ENCODE measurements at regions not wholly inside any gene's neighbourhood (a gene's known extent, or its start where the extent isn't known, plus 50 kb on each side); places are given as distances from the start of the nearest gene placed in this dataset.

GRCh38 chr5:12277504-12278192, 373.4 kb upstream of the CTNND2 start:
- TF ChIP-seq CTCF (IDR thresholded peaks at IDR 0.05 in 2 of 3, conservative IDR thresholded peaks at IDR 0.05 in 1 of 3; ENCODE audit: borderline replicate concordance in 1 of 3, insufficient read depth in 1 of 3, low read depth in 2 of 3, low read length in 2 of 3) (no peak), EGR1 (IDR thresholded peaks at IDR 0.05; ENCODE audit: low read depth) (no peak), SP1 (IDR thresholded peaks at IDR 0.05; ENCODE audit: low read depth) (no peak), POLR2A (IDR thresholded peaks at IDR 0.05; ENCODE audit: borderline replicate concordance, extremely low read depth, insufficient read depth, insufficient read length) (no peak), EZH2phosphoT487 (IDR thresholded peaks at IDR 0.05; ENCODE audit: borderline replicate concordance) (no peak), POLR2AphosphoS5 (IDR thresholded peaks at IDR 0.05; ENCODE audit: low read depth, low read length) (no peak), FOSL1 (IDR thresholded peaks at IDR 0.05; ENCODE audit: low read depth) (no peak), EZH2 (IDR thresholded peaks at IDR 0.05) (no peak), ZNF274 (IDR thresholded peaks at IDR 0.05; ENCODE audit: low read depth, low read length) (no peak), CEBPB (IDR thresholded peaks at IDR 0.05; ENCODE audit: low read depth) (no peak), SIN3A (IDR thresholded peaks at IDR 0.05; ENCODE audit: low read depth) (no peak)
- TF ChIP-seq, protein P1, sequence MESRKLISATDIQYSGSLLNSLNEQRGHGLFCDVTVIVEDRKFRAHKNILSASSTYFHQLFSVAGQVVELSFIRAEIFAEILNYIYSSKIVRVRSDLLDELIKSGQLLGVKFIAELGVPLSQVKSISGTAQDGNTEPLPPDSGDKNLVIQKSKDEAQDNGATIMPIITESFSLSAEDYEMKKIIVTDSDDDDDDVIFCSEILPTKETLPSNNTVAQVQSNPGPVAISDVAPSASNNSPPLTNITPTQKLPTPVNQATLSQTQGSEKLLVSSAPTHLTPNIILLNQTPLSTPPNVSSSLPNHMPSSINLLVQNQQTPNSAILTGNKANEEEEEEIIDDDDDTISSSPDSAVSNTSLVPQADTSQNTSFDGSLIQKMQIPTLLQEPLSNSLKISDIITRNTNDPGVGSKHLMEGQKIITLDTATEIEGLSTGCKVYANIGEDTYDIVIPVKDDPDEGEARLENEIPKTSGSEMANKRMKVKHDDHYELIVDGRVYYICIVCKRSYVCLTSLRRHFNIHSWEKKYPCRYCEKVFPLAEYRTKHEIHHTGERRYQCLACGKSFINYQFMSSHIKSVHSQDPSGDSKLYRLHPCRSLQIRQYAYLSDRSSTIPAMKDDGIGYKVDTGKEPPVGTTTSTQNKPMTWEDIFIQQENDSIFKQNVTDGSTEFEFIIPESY (IDR thresholded peaks at IDR 0.05; ENCODE audit: extremely low read depth, insufficient replicate concordance, low read length) = no peak
- TF ChIP-seq, protein P2, sequence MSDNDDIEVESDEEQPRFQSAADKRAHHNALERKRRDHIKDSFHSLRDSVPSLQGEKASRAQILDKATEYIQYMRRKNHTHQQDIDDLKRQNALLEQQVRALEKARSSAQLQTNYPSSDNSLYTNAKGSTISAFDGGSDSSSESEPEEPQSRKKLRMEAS (IDR thresholded peaks at IDR 0.05) = no peak

Measured in HCT116 (cell line).